Smooth muscle cell (in vitro differentiated cells): ENCODE measurements at regions not wholly inside any gene's neighbourhood (a gene's known extent, or its start where the extent isn't known, plus 50 kb on each side); places are given as distances from the start of the nearest gene placed in this dataset.

Experiments
- DNase-seq: peaks from one replicate; lab custom pipeline; 2025; ENCODE audit not compliant: unreplicated experiment; lab: John Stamatoyannopoulos, UW
- H2AFZ ChIP-seq: fragments of 200-600 bp; sonication (generic); 2 replicates; pipeline ENCODE4 v1.6.0; 2016; ENCODE audit warnings: antibody characterized with exemption, low read depth, mild to moderate bottlenecking
- H3F3A ChIP-seq: fragments of 200-600 bp; sonication (generic); 2 replicates; pipeline ENCODE4 v1.6.0; 2017; ENCODE audit warnings: antibody characterized with exemption, low read depth
- H3K27ac ChIP-seq: fragments of 200-600 bp; sonication (generic); 2 replicates; pipeline ENCODE4 v1.5.1; 2016; ENCODE audit warnings: low read depth, mild to moderate bottlenecking
- H3K27me3 ChIP-seq: fragments of 200-600 bp; sonication (generic); 2 replicates; pipeline ENCODE4 v1.6.1; 2016; ENCODE audit warnings: low read depth, mild to moderate bottlenecking
- H3K36me3 ChIP-seq: fragments of 200-600 bp; sonication (generic); 2 replicates; pipeline ENCODE4 v1.5.1; 2016; ENCODE audit warnings: low read depth
- H3K4me1 ChIP-seq: fragments of 200-600 bp; sonication (generic); 2 replicates; pipeline ENCODE4 v1.5.1; 2016; ENCODE audit warnings: low read depth
- H3K4me2 ChIP-seq: fragments of 200-600 bp; sonication (generic); 2 replicates; pipeline ENCODE4 v1.6.0; 2016; ENCODE audit warnings: mild to moderate bottlenecking
- H3K4me3 ChIP-seq: fragments of 200-600 bp; sonication (generic); 2 replicates; pipeline ENCODE4 v1.5.1; 2016; ENCODE audit warnings: mild to moderate bottlenecking
- H3K79me2 ChIP-seq: fragments of 200-600 bp; sonication (generic); 2 replicates; pipeline ENCODE4 v1.6.0; 2016; ENCODE audit warnings: low read depth, mild to moderate bottlenecking
- H3K9ac ChIP-seq: fragments of 200-600 bp; sonication (generic); 2 replicates; pipeline ENCODE4 v1.6.0; 2016; ENCODE audit warnings: low read depth
- H3K9me3 ChIP-seq: fragments of 200-600 bp; sonication (generic); replicated peaks from 2 replicates; pipeline ENCODE4 v1.5.1; 2016; ENCODE audit warnings: low read depth
- H4K20me1 ChIP-seq: fragments of 200-600 bp; sonication (generic); 2 replicates; pipeline ENCODE4 v1.6.0; 2016; ENCODE audit warnings: low read depth
- CTCF ChIP-seq: fragments of 200-600 bp; sonication (generic); IDR thresholded peaks from 2 replicates; pipeline ENCODE4 v1.5.1; 2017; ENCODE audit warnings: borderline replicate concordance, mild to moderate bottlenecking, antibody characterized with exemption; ENCODE audit not compliant: insufficient read depth, poor library complexity, severe bottlenecking
- WGBS: methylation state at CpG from one replicate; pipeline ENCODE4 v1.1.7; 2016; ENCODE audit warnings: low lambda C conversion rate; 5-methylcytosine and 5-hydroxymethylcytosine counted together

- Histone ChIP-seq H3K9me3 (no peaks in the 10 kb centered on the region), H3K27me3 (no peaks in the 10 kb centered on the region), H3K9ac (no peak overlapping the region), H3K79me2 (no peaks in the 10 kb centered on the region), H2AFZ (no peak overlapping the region), H3K4me1 (no peaks in the 10 kb centered on the region), H3K4me3 (no peak overlapping the region), H3F3A (no peaks in the 10 kb centered on the region), H3K27ac (no peak overlapping the region), H3K36me3 (no peaks in the 10 kb centered on the region), H4K20me1 (no peaks in the 10 kb centered on the region), H3K4me2 (no peak overlapping the region)
- no peak for DNase-seq
- WGBS: 94% methylated on average over 5 of the region's 5 CpGs
- no peak for TF ChIP-seq CTCF
These were observed 69.4 kb upstream of the ITPRID2 start for GRCh38 chr2:181822097-181822496.

GRCh38 chr2:181823405-181823804 lies 68.1 kb upstream of the ITPRID2 start:
- Histone ChIP-seq H3K27me3 (no peaks in the 10 kb centered on the region), H3K36me3 (no peaks in the 10 kb centered on the region), H2AFZ (no peak overlapping the region), H3K4me3 (no peak overlapping the region), H3K4me1 (no peaks in the 10 kb centered on the region), H3F3A (no peaks in the 10 kb centered on the region), H3K4me2 (no peak overlapping the region), H3K27ac (no peak overlapping the region), H3K9ac (no peak overlapping the region), H3K79me2 (no peaks in the 10 kb centered on the region), H3K9me3 (no peaks in the 10 kb centered on the region), H4K20me1 (no peaks in the 10 kb centered on the region)
- TF ChIP-seq CTCF: no peak
- WGBS: 63% methylated on average over 2 of the region's 2 CpGs
- DNase-seq: no peak

GRCh38 chr2:181828122-181828705 lies 63.3 kb upstream of the ITPRID2 start:
- TF ChIP-seq CTCF: no peak

GRCh38 chr2:181829230-181829629 lies 62.3 kb upstream of the ITPRID2 start:
- no peak overlapping the region for H2AFZ ChIP-seq
- WGBS: 100% methylated on average over 1 of the region's 1 CpG

More at GRCh38 chr2:181828122-181828705, 63.3 kb upstream of the ITPRID2 start:
- no peaks in the 10 kb centered on the region for H3K9me3 ChIP-seq
- no peak for DNase-seq
- H3K4me1 ChIP-seq: no peaks in the 10 kb centered on the region
- H2AFZ ChIP-seq: no peak overlapping the region
- 94% methylated on average over 6 of the region's 6 CpGs for WGBS
- no peaks in the 10 kb centered on the region for H3K27me3 ChIP-seq
- H3K79me2 ChIP-seq: no peaks in the 10 kb centered on the region
- no peaks in the 10 kb centered on the region for H4K20me1 ChIP-seq
- H3F3A ChIP-seq: no peaks in the 10 kb centered on the region
- no peak overlapping the region for H3K9ac ChIP-seq
- no peak overlapping the region for H3K27ac ChIP-seq
- H3K36me3 ChIP-seq: no peaks in the 10 kb centered on the region
- no peak overlapping the region for H3K4me3 ChIP-seq
- no peak overlapping the region for H3K4me2 ChIP-seq

More at GRCh38 chr2:181829230-181829629, 62.3 kb upstream of the ITPRID2 start:
- Histone ChIP-seq H3F3A (no peaks in the 10 kb centered on the region), H3K79me2 (no peaks in the 10 kb centered on the region), H3K9me3 (no peaks in the 10 kb centered on the region), H3K4me1 (no peaks in the 10 kb centered on the region), H3K36me3 (no peaks in the 10 kb centered on the region), H4K20me1 (no peaks in the 10 kb centered on the region), H3K27me3 (no peaks in the 10 kb centered on the region), H3K4me3 (no peak overlapping the region), H3K27ac (no peak overlapping the region), H3K9ac (no peak overlapping the region), H3K4me2 (no peak overlapping the region)
- TF ChIP-seq CTCF: no peak
- DNase-seq: no peak
